K562 (cell line): ENCODE measurements at regions not wholly inside any gene's neighbourhood (a gene's known extent, or its start where the extent isn't known, plus 50 kb on each side); places are given as distances from the start of the nearest gene placed in this dataset.

Experiments used
- ATF7 ChIP-seq: fragments of 450-650 bp; IDR thresholded peaks from 2 replicates; pipeline ENCODE4 v1.7.1; 2014; ENCODE audit warnings: mild to moderate bottlenecking, moderate library complexity
- BHLHE40 ChIP-seq: IDR thresholded peaks from 2 replicates; pipeline ENCODE4 v1.6.1; 2011; ENCODE audit warnings: low read length, improper control_type of control experiment
- BRF1 ChIP-seq: IDR thresholded peaks from 3 replicates; pipeline ENCODE4 v1.6.1; 2011; ENCODE audit warnings: borderline replicate concordance, mild to moderate bottlenecking; ENCODE audit not compliant: insufficient read length; ENCODE audit errors: extremely low read depth
- CBX2 ChIP-seq: fragments of 200-600 bp; sonication (generic); IDR thresholded peaks from one replicate; pipeline ENCODE4 v1.6.1; 2012; ENCODE audit warnings: mild to moderate bottlenecking, low read length, inconsistent platforms; ENCODE audit not compliant: insufficient read depth, poor library complexity, severe bottlenecking
- CBX5 ChIP-seq: IDR thresholded peaks from 2 replicates; pipeline ENCODE4 v1.6.1; 2014; ENCODE audit warnings: low read depth, borderline replicate concordance
- EP400 ChIP-seq: fragments of 450-650 bp; IDR thresholded peaks from 2 replicates; pipeline ENCODE4 v1.6.1; 2017; ENCODE audit warnings: antibody characterized with exemption, mild to moderate bottlenecking, moderate library complexity
- GTF2A2 ChIP-seq: IDR thresholded peaks from 2 replicates; pipeline ENCODE4 v1.6.1; 2016; ENCODE audit warnings: mild to moderate bottlenecking, missing genetic modification characterization, missing compliant biosample characterization
- HMGN3 ChIP-seq: IDR thresholded peaks from 2 replicates; pipeline ENCODE4 v1.6.1; 2011; ENCODE audit warnings: borderline replicate concordance, low read depth, mild to moderate bottlenecking, mixed read lengths, low read length; ENCODE audit not compliant: insufficient read length; ENCODE audit errors: extremely low read depth
- KDM2B ChIP-seq: fragments of 250-450 bp; sonication (Bioruptor Pico); IDR thresholded peaks from 2 replicates; pipeline ENCODE4 v1.8.0; 2021; ENCODE audit warnings: mild to moderate bottlenecking, moderate library complexity
- MAFK ChIP-seq: IDR thresholded peaks from 2 replicates; pipeline ENCODE4 v1.6.1; 2011; ENCODE audit warnings: low read length, improper control_type of control experiment
- NFXL1 ChIP-seq: fragments of 450-650 bp; formaldehyde crosslinking; IDR thresholded peaks from 2 replicates; pipeline ENCODE4 v1.4.0; 2021; ENCODE audit warnings: mild to moderate bottlenecking
- PHB ChIP-seq: fragments of 250-450 bp; sonication (Bioruptor Pico); IDR thresholded peaks from 2 replicates; pipeline ENCODE4 v1.5.0; 2021
- POLR2AphosphoS2 ChIP-seq: IDR thresholded peaks from 2 replicates; pipeline ENCODE4 v1.6.1; 2012; ENCODE audit warnings: low read length, improper control_type of control experiment
- RAD21 ChIP-seq, 2 experiments: fragments of 250-450 bp in 1 of 2; fragments of 450-650 bp in 1 of 2; sonication (Bioruptor Pico) in 1 of 2; formaldehyde crosslinking in 1 of 2; IDR thresholded peaks in 1 of 2; conservative IDR thresholded peaks in 1 of 2; 2 replicates each; pipeline versions ENCODE4 v1.4.0 to v1.8.0; 2020 to 2022; ENCODE audit warnings: mild to moderate bottlenecking in 2 of 2, moderate library complexity in 1 of 2
- RFX7 ChIP-seq: fragments of 250-450 bp; sonication (Bioruptor Pico); IDR thresholded peaks from 2 replicates; pipeline ENCODE4 v1.5.1; 2021; ENCODE audit warnings: mild to moderate bottlenecking
- SAFB ChIP-seq: fragments of 200-400 bp; formaldehyde crosslinking; IDR thresholded peaks from 2 replicates; pipeline ENCODE4 v1.6.1; 2017; ENCODE audit warnings: low read depth, low read length, borderline replicate concordance
- STAT5B ChIP-seq: fragments of 250-450 bp; sonication (Bioruptor Pico); IDR thresholded peaks from 2 replicates; pipeline ENCODE4 v1.8.0; 2021; ENCODE audit warnings: mild to moderate bottlenecking, inconsistent platforms
- TAF7 ChIP-seq: fragments of 450-650 bp; IDR thresholded peaks from 2 replicates; pipeline ENCODE4 v1.6.1; 2016; ENCODE audit warnings: missing genetic modification characterization, missing compliant biosample characterization
- ZFP1 ChIP-seq: fragments of 450-650 bp; formaldehyde crosslinking; IDR thresholded peaks from 2 replicates; pipeline ENCODE4 v1.4.0; 2020; ENCODE audit warnings: mild to moderate bottlenecking, mixed read lengths
- ZNF253 ChIP-seq: fragments of 250-450 bp; sonication (Bioruptor Pico); conservative IDR thresholded peaks from 2 replicates; pipeline ENCODE4 v1.6.1; 2021; ENCODE audit warnings: mild to moderate bottlenecking
- ZNF507 ChIP-seq: conservative IDR thresholded peaks from 2 replicates; pipeline ENCODE4 v1.6.1; 2017; ENCODE audit warnings: missing genetic modification characterization, missing compliant biosample characterization
- TF ChIP-seq, protein P1 (sequence below): fragments of 450-650 bp; IDR thresholded peaks from 2 replicates; pipeline ENCODE4 v1.6.1; 2017; ENCODE audit warnings: antibody characterized with exemption, mild to moderate bottlenecking
- TF ChIP-seq, protein P2 (sequence below): fragments of 200-800 bp; sonication (Bioruptor generic); IDR thresholded peaks from 2 replicates; pipeline ENCODE4 v1.6.1; 2017; ENCODE audit warnings: missing genetic modification characterization, missing compliant biosample characterization
- TF ChIP-seq, protein P3 (sequence below): fragments of 450-650 bp; IDR thresholded peaks from 2 replicates; pipeline ENCODE4 v1.7.0; 2016; ENCODE audit warnings: borderline replicate concordance

DNA sequence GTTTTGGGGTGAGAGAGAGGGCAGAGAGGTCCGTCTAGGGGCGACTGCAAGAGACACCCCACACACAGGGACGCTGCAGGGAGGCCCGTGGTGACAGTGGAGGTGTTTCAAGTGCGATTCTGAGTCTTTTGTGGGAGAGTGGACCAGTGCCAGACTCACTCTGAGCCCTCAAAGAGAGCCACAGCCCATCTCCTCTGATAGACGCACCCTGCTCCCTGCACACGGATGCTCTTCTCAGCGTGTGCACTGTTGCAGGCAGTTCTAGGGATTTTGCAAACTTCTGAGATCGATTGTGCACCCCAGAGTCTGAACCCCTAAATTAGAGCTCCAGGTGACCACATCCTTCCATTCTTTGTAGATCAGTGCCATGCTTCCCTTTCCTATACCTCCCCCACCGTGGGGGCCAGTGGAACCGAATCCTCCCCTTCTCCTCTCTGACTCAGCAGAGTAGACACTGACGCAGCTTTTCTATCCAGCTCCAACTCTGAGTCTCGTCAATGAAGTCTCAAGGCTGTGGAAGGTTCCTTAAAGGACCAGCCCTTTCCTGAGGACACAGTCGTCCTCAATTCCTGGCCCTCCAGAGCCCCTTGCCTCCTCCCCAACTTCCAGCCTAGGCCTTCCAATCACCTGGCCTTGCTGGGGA lies 83.8 kb downstream of the TMEM130 start (continued):
- TF ChIP-seq ZNF253, result no peak
- no peak for TF ChIP-seq KDM2B (CRISPR knock-in tag)
- no peak for TF ChIP-seq RFX7 (CRISPR knock-in tag)
- no peak for TF ChIP-seq ZFP1 (CRISPR knock-in tag)
- TF ChIP-seq ATF7, result no peak
- no peak for TF ChIP-seq TAF7 (tag)
- no peak for TF ChIP-seq GTF2A2 (tag)
- TF ChIP-seq, protein P1, sequence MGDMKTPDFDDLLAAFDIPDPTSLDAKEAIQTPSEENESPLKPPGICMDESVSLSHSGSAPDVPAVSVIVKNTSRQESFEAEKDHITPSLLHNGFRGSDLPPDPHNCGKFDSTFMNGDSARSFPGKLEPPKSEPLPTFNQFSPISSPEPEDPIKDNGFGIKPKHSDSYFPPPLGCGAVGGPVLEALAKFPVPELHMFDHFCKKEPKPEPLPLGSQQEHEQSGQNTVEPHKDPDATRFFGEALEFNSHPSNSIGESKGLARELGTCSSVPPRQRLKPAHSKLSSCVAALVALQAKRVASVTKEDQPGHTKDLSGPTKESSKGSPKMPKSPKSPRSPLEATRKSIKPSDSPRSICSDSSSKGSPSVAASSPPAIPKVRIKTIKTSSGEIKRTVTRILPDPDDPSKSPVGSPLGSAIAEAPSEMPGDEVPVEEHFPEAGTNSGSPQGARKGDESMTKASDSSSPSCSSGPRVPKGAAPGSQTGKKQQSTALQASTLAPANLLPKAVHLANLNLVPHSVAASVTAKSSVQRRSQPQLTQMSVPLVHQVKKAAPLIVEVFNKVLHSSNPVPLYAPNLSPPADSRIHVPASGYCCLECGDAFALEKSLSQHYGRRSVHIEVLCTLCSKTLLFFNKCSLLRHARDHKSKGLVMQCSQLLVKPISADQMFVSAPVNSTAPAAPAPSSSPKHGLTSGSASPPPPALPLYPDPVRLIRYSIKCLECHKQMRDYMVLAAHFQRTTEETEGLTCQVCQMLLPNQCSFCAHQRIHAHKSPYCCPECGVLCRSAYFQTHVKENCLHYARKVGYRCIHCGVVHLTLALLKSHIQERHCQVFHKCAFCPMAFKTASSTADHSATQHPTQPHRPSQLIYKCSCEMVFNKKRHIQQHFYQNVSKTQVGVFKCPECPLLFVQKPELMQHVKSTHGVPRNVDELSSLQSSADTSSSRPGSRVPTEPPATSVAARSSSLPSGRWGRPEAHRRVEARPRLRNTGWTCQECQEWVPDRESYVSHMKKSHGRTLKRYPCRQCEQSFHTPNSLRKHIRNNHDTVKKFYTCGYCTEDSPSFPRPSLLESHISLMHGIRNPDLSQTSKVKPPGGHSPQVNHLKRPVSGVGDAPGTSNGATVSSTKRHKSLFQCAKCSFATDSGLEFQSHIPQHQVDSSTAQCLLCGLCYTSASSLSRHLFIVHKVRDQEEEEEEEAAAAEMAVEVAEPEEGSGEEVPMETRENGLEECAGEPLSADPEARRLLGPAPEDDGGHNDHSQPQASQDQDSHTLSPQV, result no peak
- no peak for TF ChIP-seq CBX2
- no peak for TF ChIP-seq POLR2AphosphoS2
- TF ChIP-seq STAT5B (CRISPR knock-in tag), result no peak
- TF ChIP-seq, protein P2, sequence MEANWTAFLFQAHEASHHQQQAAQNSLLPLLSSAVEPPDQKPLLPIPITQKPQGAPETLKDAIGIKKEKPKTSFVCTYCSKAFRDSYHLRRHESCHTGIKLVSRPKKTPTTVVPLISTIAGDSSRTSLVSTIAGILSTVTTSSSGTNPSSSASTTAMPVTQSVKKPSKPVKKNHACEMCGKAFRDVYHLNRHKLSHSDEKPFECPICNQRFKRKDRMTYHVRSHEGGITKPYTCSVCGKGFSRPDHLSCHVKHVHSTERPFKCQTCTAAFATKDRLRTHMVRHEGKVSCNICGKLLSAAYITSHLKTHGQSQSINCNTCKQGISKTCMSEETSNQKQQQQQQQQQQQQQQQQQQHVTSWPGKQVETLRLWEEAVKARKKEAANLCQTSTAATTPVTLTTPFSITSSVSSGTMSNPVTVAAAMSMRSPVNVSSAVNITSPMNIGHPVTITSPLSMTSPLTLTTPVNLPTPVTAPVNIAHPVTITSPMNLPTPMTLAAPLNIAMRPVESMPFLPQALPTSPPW (CRISPR knock-in tag), result peak; percentile 31; the same call in 1 of the 2 replicates
- TF ChIP-seq, protein P3, sequence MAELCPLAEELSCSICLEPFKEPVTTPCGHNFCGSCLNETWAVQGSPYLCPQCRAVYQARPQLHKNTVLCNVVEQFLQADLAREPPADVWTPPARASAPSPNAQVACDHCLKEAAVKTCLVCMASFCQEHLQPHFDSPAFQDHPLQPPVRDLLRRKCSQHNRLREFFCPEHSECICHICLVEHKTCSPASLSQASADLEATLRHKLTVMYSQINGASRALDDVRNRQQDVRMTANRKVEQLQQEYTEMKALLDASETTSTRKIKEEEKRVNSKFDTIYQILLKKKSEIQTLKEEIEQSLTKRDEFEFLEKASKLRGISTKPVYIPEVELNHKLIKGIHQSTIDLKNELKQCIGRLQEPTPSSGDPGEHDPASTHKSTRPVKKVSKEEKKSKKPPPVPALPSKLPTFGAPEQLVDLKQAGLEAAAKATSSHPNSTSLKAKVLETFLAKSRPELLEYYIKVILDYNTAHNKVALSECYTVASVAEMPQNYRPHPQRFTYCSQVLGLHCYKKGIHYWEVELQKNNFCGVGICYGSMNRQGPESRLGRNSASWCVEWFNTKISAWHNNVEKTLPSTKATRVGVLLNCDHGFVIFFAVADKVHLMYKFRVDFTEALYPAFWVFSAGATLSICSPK, result no peak
- TF ChIP-seq ZNF507 (tag), result no peak
- TF ChIP-seq EP400, result no peak
- TF ChIP-seq MAFK, result peak; percentile 81
- TF ChIP-seq SAFB, result no peak
- no peak for TF ChIP-seq HMGN3
- no peak for TF ChIP-seq BHLHE40
- TF ChIP-seq RAD21 (CRISPR knock-in tag; conservative IDR thresholded peaks at IDR 0.05 in 1 of 2, IDR thresholded peaks at IDR 0.05 in 1 of 2), result no peak
- no peak for TF ChIP-seq PHB
- no peak for TF ChIP-seq BRF1
- TF ChIP-seq NFXL1 (CRISPR knock-in tag), result no peak
- no peak for TF ChIP-seq CBX5
